Kidney glomerular epithelial cell (primary cell): ENCODE measurements at regions not wholly inside any gene's neighbourhood (a gene's known extent, or its start where the extent isn't known, plus 50 kb on each side); places are given as distances from the start of the nearest gene placed in this dataset.

ENCODE experiments used
- DNase-seq: peaks from one replicate; lab custom pipeline; 2025; lab: John Stamatoyannopoulos, UW

DNA sequence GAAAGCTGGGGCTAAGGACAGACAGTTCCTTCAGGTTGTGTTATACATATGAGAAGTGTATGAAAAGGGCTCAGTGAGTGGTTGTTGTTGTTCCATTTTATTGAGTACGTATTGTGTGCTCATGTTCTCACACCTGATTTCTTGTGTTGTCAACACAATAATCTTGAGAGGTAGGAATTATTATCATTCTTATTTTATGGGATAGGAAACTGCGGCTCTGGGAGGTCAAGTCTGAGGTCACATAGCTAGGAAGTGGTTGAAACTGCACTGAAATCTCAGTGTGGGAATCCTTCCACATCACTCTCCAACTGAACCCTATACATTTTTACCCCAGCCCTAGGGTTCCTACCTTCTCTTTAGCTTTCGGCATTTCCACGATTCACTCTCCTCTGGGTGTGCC lies 124.2 kb upstream of the CXCR4 start:
- DNase-seq: no peak

DNA sequence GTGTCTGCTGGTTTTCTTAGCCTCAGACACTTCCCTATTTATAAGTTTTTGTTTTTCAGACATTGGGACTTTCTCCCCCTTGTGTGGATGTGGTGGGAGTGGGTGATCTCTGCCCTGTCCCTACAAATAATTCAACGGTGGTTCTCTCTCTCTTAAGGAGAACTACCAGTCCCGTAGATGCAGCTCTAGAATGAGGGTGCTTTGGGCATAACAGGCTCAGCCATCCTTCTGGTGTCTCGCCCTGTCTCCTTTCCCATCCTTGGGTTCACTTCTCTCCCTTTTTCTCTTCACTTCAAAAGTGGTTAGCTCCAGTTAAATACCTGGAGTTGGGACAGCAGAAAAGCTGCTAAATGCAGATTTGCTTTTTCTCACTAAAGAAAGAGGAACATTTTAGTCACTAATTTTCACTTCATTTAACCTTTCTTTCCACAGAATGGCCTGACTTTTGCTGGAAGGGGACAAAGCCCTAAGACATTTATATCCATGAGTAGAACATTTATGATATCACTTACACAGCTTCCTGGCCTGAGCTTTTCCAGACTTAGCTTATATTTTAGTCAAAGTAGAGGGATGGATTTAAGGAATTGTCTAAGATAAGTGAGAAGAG lies 121.2 kb upstream of the CXCR4 start:
- no peak for DNase-seq

DNA sequence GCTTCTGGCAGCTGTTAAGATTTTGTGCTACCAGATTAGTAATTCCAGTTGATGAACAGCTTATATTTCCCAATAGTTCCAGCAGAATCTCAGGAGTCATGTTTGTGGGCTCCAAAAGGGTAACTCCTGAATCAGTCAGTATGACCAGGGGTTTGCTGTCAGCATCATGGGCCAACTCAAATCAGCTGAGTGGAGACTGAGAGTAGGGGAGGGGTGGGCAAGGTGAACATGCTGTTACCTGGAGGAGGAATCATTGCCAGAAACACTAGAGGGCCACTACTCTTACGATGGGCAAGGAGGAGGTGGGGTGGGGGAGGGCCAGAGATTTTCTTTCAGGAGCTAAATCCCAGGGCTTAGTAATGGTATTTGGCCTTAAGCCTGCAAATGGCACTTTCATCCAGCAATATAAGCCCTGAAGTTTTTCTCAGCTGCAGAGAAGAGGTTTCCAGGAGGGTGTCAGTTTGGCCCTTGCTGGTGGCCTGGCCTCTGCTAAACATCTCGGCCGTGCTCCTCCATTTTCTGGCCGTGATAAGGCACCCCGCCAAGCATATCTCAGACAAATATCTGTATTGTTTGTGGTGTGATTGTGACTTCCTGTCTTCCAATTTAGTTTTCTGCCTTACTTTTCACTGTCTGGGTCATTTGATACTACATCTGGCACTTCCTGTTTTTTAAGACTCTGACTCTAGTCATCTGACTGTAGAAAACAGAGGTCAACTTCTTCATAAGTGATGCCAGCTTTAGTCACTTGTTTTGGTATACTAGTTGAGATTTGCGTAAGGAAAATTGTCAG lies 120.5 kb upstream of the CXCR4 start:
- no peak for DNase-seq

DNA sequence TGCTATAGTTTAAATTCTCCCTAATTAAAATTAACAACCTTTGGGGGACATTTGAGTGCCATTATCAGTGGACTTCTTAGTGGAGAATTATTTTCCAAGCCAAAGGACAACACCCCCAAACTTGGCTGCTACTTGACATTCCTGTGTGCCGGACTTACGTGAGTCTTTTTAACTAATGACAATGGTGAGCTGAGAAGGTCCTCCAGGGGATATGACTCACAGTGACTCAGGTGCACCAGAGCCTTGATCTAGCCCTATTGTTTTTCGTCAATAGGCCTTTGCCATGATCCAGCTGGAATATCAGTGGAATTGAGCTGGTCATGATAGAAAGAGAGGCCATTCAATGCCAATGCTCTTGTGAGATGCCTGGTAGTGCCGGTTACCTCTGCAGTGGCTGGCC lies 118.1 kb upstream of the CXCR4 start:
- DNase-seq: peak; percentile 51

DNA sequence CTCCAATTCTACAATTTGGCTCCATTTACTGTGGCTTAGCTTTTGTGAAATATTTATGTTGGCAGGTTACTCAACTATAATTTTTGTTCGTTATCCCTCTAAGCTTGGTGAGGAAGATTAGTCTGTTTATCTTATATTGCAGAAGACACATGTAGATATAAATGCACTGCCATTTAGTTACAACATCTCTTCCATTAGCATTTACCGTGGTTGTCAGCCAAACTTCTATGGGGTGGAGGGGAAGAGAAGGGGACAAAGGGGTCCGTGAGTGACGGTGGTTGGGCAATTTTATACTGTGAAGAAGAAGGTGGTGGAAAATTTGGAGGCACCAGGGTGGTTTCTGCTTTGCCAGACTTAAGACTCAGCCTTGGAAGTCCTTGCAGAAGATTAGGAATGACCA lies 117.6 kb upstream of the CXCR4 start:
- no peak for DNase-seq

DNA sequence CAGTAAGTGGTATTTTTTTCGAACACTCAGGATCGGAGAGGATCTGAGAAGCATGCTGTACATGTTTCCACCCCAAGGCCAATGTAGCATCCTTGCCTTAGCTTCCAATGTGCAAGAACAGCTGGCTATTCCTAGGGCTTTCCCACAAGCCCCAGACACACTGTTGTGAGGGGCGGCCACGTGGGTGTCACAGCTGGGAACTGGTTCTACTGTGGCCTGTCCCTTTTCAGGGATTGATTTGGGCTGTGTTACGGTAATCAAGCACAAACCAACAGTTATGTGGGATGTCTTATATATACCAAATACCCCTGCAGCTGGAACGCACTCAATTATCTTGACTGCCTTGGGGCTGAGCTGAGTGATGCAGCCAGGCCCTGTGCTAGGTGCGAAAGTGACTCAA lies 116.3 kb upstream of the CXCR4 start:
- DNase-seq: no peak

DNA sequence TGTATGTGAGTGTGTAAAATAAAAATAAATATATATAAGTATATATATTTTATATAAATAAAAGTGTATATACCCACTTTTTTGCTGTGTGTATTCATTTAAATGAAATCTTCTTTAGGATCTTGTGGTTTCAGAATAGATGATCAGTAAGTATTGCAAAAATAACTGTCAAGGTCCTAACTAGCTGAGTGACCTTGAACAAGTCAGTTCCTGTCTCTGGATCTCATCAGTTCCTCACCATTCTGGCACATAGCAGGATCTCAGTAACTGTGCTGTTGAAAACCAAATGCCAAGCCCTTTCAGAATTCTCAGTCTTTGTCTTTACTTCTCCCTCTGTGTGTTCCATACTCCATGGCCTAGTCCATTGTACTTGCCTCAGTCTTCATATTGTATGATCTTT lies 115.3 kb upstream of the CXCR4 start:
- no peak for DNase-seq

DNA sequence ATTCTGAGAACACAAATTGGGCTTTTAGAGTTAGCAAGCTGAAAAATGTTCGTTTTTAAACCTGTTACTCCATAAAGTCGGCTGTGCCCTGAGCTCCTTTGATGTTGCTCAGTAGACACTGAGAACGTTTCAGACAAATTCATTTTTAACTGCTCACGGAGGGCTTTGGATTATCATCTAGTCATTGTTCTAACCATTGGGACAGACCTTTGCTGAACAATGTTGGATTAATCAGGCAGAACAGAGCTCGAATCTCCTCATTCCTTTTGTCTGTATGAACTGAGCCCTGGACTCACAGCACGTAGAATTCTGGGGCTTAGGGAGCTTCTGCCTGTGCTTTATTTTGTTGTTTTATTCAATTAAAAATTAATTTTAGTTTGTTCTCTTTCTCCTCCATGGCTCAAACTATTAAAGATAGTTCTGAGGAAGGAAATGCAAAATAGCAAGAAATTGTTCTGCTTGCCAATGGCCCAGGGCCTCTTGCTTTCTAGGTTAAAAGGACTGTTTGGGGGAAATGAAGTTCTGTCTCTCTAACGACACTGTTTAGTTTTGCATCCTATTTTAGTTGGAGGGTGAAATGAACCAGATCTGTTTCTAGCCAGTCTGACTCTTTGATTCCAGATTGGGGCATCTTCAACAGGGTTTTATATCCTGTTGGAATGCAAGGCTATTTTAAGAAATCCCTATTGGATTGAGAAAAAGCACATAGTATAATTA lies 114.7 kb upstream of the CXCR4 start:
- no peak for DNase-seq

DNA sequence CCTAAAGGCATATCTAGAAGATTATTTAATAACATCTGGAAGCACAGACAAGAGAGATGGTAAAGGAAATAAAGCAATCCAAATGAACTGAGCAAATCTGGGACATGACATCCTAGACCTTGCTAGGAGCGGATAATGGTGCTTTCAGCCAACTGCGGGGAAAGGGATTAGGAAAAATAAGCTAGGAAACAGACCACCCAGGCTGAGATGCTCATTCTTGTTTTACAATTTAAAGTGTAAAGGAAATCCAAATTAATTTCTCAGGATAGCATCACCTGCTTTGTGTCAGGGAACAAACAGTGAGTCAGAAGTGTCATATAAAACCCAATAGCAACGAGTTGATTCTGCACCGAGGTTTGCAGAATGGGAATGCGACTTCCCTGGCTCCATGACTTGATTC lies 112.5 kb upstream of the CXCR4 start:
- DNase-seq: no peak

DNA sequence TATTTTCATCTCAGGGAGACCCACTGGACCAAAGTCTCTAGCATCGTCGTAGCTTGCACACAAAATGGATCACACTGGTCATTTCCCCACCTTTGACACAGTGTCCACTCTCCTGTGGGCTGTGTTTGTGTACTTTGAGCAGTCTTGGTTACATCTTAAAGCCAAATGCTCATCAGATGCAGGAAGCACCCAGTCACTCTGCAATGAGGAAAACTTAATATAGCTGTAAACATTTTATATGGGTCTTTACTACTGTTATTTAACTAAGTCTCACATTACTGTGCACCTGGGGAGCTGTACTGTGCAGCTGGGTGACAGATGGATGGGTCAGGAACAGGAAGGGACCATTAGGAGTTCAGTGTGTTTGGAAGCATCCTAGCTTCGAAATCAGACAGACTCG lies 109.0 kb upstream of the CXCR4 start:
- no peak for DNase-seq

DNA sequence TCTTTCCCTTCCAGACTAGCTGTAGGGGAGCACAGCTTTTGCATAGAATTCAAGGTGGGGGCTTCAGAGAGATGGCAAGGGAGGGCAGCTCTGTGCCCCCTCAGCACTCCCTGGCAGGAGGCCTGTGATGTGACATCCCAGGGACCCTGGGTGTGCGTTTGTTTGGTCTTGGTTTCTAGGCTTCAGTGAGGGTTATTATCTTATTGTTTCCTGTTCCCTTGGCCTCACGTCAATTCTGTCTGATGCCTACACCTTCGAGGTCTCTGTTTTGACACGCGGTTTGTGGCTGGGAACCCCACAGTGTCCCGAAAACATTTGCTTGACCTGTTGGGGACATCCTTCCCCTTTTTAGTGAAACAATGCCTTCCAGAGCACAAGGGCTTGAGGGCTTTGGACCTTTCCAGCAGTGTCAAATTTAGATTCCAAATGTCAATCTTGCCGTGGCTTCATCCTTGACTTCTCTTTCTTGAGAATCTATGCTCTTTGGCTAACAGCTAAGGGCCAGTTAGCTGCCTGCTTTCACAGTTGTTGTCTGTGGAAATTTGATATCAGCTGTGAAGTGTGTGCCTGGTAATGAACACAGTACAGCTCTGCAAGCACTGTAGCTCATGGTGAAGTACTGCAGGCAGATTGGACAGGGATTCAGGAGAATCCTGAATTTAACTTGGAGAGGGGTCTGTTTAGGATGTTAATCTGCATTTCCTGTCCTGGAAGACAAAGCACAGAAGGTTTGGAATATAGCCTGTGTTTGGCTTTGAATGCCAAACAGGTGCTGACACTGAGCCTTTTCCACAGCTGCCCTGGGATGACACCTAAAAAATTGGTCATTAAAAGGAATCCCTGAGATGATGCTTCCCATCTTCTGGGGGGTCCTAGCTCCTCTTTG lies 108.2 kb upstream of the CXCR4 start:
- no peak for DNase-seq

DNA sequence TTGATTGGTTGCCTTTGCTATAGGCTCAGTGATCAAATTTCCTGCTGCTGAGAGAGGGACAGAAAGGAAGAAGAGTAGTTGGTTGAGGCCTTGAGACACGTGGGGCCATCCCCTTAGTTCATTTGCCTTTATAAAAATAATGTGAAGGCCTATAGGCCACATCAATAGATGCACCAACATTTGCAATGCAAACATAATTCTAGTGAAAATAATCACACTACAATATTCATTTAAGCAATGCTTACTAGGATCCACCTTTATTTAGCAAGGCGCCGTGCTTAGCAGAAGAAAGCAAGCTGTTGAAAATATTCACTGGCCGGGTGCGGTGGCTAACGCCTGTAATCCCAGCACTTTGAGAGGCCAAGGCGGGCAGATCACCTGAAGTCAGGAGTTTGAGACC lies 105.3 kb upstream of the CXCR4 start:
- DNase-seq: no peak

DNA sequence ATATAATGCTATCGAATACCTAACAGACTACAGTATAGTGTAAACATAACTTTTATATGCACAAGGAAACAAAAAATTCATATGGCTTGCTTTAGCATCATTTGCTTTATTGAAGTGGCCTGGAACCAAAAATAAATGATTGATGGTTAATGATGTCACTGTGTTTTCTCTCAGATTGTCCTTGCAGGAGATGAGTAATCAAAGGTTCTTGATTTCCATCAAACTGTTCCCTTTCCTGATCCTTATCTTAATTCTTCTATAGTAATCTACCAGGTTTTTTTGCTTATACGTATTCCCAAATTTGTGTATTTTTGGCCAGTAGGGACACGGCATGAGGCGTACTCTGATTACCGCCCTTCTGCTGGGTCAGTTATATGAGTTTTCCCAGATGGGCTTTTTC lies 104.9 kb upstream of the CXCR4 start:
- no peak for DNase-seq

DNA sequence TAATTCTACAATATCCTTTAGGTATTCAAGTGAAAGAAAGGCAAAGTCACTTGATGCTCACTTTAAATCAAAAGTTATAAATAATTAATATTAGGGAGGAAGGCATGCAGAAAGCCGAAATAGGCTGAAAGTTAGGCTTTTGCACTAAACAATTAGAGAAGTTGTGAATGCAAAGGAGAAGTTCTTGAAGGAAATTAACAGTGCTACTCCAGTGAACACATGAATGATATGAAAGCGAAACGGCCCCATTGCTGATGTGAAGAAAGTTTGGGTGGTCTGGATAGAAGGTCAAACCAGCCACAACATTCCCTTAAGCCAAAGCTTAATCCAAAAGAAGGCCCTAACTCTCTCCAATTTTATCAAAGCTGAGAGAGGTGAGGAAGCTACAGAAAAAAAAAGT lies 103.1 kb upstream of the CXCR4 start:
- no peak for DNase-seq

DNA sequence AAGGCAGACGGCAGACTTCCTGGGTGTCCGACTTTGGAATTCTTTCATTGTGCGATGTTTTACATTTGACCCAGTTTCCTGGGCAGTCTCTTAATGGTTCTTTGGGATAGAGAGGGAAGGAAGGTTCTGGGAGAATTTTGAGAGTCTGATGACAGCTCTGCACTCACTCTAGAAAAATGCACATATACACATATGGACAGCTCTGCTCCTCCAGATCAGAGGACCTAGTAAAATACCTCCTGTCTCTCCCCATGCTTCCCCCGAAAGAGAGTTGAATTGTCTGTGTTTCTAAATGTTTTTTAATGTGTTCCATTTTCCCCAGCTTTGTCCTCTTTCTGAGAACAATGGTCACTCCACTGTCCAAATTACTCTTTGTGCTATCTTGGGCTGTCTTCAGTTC lies 102.0 kb upstream of the CXCR4 start:
- no peak for DNase-seq

DNA sequence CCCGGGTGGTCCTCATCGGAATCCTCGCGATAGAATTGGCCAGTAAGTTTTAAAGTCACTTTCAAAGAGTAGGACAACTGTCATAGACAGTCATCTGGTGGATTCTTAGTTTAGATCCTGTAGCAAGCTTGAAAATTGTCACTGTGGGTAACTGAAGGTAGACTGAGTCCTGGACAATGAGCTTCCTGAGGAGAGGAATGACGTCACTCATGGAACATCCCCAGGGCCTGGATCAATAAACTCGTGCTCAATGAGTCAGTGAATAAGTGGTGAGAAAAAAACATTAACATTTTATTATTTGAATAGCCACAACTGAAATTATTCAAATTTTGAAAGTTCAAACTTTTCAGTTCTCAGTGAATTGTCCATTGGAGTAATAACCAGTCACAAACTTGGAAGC lies 101.4 kb upstream of the CXCR4 start:
- DNase-seq: no peak

DNA sequence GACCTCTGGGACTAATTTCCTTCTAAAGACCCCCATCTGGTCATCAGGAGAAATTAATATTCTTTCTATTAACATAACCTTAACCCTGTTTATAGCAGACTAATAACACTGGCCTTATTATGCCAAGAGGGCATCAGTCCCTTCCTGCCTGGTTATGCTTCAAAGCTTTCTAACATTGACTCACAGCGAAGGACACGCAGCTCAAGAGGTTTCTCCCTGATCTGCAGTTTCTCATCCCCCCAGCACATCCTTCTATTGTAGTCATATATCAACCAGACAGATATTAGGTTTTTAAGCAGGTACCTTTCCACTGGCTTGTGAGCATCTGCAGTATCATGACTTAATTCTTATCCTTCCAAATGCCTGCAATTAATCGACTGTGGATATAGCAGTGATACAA lies 100.0 kb upstream of the CXCR4 start:
- DNase-seq: no peak

DNA sequence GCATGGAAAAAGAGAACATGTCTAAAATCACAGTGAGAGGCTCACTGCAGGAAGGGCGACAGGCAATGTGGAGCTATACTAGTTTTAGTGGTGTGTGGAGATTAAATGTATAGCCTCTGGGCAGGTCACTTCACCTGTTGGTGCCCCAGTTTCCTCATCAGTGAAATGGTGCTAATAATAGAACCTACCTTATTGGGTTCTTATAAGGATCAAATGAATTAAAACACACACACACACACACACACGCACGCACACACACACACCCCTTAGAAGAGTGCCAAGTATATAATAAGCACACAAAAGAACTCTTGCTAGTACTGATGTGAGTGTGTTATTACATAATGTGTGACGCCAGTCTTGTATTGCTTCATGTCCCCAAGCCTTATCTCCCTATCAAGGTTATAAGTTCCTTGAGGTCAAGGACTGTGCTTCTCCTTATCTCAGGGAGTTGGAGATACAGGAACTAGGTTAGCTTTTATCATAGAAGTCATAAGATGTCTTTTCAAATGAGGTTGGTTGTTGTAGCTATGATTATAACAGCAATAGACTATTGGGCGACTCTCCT lies 98.0 kb upstream of the CXCR4 start:
- DNase-seq: no peak

DNA sequence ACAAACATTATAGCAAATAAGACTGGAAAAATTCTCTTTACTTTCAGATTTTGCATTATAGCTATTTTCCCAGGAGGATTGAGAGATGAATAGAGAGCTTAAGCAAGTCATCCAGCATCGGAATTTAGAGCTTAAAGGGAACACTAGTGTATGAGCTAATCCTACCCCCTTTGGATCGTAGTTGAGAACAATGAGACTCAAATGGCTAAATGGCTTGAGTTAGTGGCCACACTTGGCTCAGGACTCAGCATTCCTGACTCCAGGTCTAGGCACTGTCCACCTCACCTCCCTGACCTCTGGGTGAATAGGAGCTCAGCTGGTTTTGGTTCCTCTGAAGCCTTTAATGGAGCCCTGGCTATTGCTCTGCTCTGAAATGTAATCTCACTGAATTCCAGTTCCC lies 97.5 kb upstream of the CXCR4 start:
- no peak for DNase-seq

DNA sequence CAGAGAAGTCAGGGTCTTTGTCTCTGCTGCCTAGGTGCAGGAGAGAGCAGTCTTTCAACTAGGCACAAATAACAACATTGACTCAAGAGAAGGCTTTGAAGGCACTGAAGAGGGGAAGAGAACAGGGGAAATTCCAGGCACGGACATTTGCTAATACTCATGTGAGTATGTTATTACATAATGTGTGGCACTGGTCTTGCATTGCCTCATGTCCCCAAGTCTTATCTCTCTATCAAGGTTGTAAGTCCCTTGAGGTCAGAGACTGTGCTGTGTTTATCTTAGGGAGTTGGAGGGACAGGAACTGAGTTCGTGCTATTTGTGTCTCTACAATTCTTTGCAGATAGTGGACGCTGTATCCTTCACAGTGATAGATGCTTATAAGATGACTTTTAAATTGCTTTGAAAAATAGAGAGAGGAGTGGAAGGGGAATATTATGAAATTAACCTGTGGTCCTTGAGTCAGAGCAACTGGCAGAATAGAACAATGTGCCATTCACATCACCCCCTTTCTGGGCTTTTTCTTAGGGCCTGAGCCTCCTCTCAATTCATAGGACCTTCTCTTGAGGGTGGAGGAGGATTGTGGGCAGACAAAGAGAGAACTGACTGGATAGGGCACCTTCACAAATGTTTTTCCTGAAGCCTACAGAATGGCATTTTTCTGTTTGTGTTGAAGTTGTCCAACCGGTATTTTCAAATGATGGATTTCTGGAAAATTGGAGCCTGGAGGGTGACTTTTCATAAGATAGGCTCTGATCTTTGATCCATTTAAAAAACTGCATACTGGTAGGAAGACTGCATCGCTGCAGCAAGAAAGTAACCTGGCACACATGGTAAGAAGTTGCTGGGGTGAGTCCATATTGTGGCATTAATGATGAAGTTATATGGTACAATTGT lies 96.6 kb upstream of the CXCR4 start:
- DNase-seq: no peak

DNA sequence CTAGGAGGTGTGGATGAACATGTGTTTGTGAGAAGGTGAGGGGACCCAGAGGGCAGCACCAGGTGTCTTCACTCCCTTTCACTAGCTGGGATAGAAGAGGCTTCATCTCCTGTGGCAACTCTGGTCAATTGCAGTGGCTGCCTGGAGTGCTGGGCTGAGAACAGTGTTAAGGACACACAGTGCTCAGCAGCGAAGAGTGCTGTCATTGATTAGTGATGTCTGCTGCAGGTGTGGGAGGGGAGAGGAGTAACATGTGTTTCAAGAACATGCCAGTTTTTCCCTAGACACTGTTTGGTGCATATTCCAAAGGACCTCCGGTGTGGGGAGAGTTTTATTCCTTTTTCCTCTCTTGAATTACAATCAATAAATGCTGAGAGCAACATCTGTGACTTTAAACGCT lies 95.9 kb upstream of the CXCR4 start:
- DNase-seq: no peak
